Peyer's patch (tissue), 4 donors: ENCODE measurements at regions not wholly inside any gene's neighbourhood (a gene's known extent, or its start where the extent isn't known, plus 50 kb on each side); places are given as distances from the start of the nearest gene placed in this dataset.

Source experiments
- DNase-seq, 3 donors: peaks; one replicate each; pipeline ENCODE4 v3.0.0-alpha.2; 2017 to 2019
- H3K27ac ChIP-seq, 4 donors: fragments of 200-600 bp; sonication (generic); one replicate each; pipeline ENCODE4 v1.5.1; 2016 to 2019
- H3K27me3 ChIP-seq, 2 donors: fragments of 200-600 bp; sonication (generic); one replicate each; pipeline ENCODE4 v1.5.1; 2019
- H3K36me3 ChIP-seq, 3 donors: fragments of 200-600 bp; sonication (generic); one replicate each; pipeline ENCODE4 v1.5.1; 2016 to 2019
- H3K4me1 ChIP-seq, 4 donors: fragments of 200-600 bp; sonication (generic); one replicate each; pipeline ENCODE4 v1.5.1; 2016 to 2019
- H3K4me3 ChIP-seq, 4 donors: fragments of 200-600 bp; sonication (generic); 1 replicate in 3 of 4; 2 replicates in 1 of 4; pipeline ENCODE4 v1.5.1; 2016 to 2019; ENCODE audit warnings: mild to moderate bottlenecking in 1 of 4
- H3K9me3 ChIP-seq, 4 donors: fragments of 200-600 bp; sonication (generic); one replicate each; pipeline ENCODE4 v1.5.1; 2016 to 2019; ENCODE audit warnings: mild to moderate bottlenecking in 1 of 4
- POLR2A ChIP-seq, 2 donors: fragments of 450-650 bp; IDR thresholded peaks; one replicate each; pipeline ENCODE4 v1.5.1; 2017; ENCODE audit warnings: antibody characterized with exemption in 2 of 2, mild to moderate bottlenecking in 2 of 2, moderate library complexity in 2 of 2
- TF ChIP-seq, protein P1 (sequence below), 6 experiments: fragments of 450-650 bp in 4 of 6; fragments of 200-600 bp in 2 of 6; sonication (generic) in 1 of 6; IDR thresholded peaks; one replicate each; pipeline ENCODE4 v1.5.1; 2017 to 2019; ENCODE audit warnings: antibody characterized with exemption in 6 of 6, mild to moderate bottlenecking in 3 of 6, moderate library complexity in 1 of 6

DNA sequence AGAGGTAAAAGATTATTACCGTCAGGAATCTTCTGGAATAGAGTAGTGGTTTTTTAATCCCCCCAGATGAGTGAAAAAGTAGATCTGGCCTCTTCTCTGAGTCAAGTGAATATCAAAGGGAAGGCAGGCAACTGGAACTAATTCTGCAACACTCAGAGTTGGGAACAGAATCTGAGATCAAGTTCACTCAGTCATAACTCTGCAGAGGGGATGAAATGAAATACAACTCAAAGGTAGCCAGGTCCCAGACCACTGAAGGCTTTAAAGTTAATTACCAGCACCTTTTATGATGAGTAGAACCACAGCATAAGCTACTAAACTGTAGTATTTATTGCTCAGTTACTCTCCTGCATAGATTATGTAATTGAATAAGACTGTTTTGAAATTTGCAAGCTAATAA, 455.6 kb upstream of the AKR1E2 start:
- Histone ChIP-seq H3K27me3 (no peaks in the 10 kb centered on the region), H3K36me3 (no peaks in the 10 kb centered on the region), H3K27ac (no peak overlapping the region), H3K4me3 (no peak overlapping the region), H3K9me3 (no peaks in the 10 kb centered on the region), H3K4me1 (no peaks in the 10 kb centered on the region)
- DNase-seq: no peak
- TF ChIP-seq, protein P1, sequence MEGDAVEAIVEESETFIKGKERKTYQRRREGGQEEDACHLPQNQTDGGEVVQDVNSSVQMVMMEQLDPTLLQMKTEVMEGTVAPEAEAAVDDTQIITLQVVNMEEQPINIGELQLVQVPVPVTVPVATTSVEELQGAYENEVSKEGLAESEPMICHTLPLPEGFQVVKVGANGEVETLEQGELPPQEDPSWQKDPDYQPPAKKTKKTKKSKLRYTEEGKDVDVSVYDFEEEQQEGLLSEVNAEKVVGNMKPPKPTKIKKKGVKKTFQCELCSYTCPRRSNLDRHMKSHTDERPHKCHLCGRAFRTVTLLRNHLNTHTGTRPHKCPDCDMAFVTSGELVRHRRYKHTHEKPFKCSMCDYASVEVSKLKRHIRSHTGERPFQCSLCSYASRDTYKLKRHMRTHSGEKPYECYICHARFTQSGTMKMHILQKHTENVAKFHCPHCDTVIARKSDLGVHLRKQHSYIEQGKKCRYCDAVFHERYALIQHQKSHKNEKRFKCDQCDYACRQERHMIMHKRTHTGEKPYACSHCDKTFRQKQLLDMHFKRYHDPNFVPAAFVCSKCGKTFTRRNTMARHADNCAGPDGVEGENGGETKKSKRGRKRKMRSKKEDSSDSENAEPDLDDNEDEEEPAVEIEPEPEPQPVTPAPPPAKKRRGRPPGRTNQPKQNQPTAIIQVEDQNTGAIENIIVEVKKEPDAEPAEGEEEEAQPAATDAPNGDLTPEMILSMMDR (IDR thresholded peaks at IDR 0.05): no peak
- no peak for TF ChIP-seq POLR2A (IDR thresholded peaks at IDR 0.05)

DNA sequence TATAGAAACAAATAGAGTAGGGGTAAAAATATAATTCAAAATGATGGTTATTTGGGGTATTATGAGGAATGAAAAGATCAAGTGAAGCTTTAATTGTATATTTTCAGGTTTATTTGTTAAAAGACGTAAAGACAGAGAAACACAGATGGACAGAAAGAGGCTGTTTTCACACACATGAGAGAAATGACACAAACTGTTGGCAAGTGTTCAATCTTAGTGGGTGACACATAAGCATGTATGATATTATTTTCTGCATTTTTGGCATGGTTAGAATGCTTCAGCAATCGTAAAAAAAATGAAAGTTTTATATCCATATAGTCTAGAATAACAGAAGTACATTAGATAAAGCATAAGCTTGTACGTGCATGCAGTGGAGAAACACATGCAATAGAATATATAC, 464.4 kb upstream of the AKR1E2 start:
- Histone ChIP-seq H3K4me1 (no peaks in the 10 kb centered on the region), H3K27me3 (no peaks in the 10 kb centered on the region), H3K27ac (no peak overlapping the region), H3K36me3 (no peaks in the 10 kb centered on the region), H3K9me3 (no peaks in the 10 kb centered on the region), H3K4me3 (no peak overlapping the region)
- TF ChIP-seq, protein P1 (IDR thresholded peaks at IDR 0.05): no peak
- no peak for DNase-seq

DNA sequence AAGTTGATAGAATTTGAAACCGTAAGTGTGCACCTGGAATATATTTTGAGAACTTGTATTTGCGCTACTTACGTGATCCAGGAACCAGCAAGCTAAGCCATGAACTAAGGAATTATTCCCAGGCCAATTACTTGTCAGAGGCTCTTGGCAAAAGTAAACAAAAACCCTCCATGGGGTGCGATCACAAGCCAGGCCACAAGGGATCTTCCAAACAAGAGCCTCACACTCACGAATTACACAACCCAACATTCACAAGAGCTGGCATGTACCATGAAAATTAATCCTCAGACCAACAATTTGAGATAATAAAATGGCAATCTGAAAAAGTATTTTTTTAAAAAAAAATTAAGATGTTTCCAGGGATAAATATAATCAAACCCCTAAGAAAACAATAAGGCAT, 467.0 kb upstream of the AKR1E2 start:
- no peak for DNase-seq
- H3K27ac ChIP-seq: no peak overlapping the region
- no peaks in the 10 kb centered on the region for H3K36me3 ChIP-seq
- H3K4me3 ChIP-seq: no peak overlapping the region
- no peaks in the 10 kb centered on the region for H3K9me3 ChIP-seq
- peaks cover 0 to 6% (median 0%) of the 10 kb centered on the region in 4 donors for H3K4me1 ChIP-seq
- H3K27me3 ChIP-seq: no peaks in the 10 kb centered on the region
- no peak for TF ChIP-seq POLR2A (IDR thresholded peaks at IDR 0.05)
- TF ChIP-seq, protein P1 (IDR thresholded peaks at IDR 0.05): no peak

DNA sequence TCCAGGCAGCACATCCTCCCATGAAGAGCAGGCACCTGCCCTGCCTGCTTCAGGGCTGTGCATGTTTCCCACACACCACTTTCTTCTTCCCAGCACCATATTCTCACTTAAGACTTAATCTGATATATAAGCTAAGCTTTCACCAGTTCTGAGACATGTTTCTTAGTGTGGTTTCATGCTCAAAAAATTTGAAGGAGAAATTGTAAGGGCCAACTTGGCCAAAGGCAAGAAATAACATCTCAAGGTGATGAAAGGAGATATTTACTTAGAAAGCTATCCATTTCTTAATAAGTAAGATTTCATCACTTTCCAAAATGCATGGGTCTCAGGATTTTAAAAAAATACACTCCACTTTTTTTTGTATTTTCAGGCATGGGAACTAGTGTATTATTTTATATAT, 468.1 kb upstream of the AKR1E2 start:
- DNase-seq: no peak
- no peak overlapping the region for H3K27ac ChIP-seq
- H3K36me3 ChIP-seq: no peaks in the 10 kb centered on the region
- no peaks in the 10 kb centered on the region for H3K9me3 ChIP-seq
- H3K4me1 ChIP-seq: peaks cover 0 to 9% (median 0%) of the 10 kb centered on the region in 4 donors
- no peaks in the 10 kb centered on the region for H3K27me3 ChIP-seq
- no peak for TF ChIP-seq POLR2A (IDR thresholded peaks at IDR 0.05)
- TF ChIP-seq, protein P1 (IDR thresholded peaks at IDR 0.05): no peak
- H3K4me3 ChIP-seq: no peak overlapping the region

DNA sequence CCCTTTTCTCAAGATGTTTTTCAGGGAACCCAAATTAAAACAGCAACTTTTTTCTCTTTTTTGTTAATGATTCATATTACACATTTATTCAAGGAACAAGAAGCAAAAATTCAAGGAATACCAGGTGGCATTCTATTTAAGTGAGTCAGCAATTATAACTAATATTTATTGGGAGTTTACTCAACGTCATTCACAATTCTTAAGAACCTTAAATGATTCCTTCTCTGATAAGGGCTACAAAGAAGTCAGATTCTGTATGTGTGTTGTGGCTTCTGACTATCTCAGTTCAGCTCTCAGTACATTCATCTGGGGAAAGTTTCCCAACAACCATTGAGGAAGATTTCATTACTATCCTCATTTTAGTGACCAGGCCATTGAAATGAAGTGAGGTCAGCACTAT, 470.7 kb upstream of the AKR1E2 start:
- DNase-seq: no peak
- Histone ChIP-seq H3K4me3 (no peak overlapping the region), H3K27me3 (no peaks in the 10 kb centered on the region), H3K4me1 (peaks cover 0 to 9% (median 0%) of the 10 kb centered on the region in 4 donors), H3K9me3 (no peaks in the 10 kb centered on the region), H3K27ac (no peak overlapping the region), H3K36me3 (no peaks in the 10 kb centered on the region)
- no peak for TF ChIP-seq POLR2A (IDR thresholded peaks at IDR 0.05)
- TF ChIP-seq, protein P1 (IDR thresholded peaks at IDR 0.05): no peak

DNA sequence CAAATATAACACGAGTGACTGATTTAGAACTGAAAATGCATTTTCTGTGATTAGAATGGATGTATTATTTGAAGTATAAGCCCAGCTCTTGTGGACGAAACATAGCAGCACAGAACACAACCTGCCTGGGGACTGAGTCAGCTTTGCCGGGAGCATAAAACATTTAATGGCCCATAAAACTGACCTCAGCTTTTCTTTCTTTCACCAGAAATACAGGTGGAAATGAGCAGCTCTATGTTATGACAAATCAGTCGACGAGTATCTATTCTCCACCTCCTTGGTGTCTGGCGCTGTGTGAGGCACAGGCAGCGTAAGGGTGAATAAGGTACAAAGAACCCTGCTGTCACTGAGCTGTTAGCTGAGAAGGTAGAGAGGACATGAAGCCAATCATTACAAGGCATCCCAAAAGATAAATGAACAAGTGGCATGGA, 471.6 kb upstream of the AKR1E2 start:
- TF ChIP-seq, protein P1 (IDR thresholded peaks at IDR 0.05): no peak
- TF ChIP-seq POLR2A (IDR thresholded peaks at IDR 0.05): no peak
- no peaks in the 10 kb centered on the region for H3K36me3 ChIP-seq
- H3K4me1 ChIP-seq: peaks cover 0 to 9% (median 0%) of the 10 kb centered on the region in 4 donors
- no peak overlapping the region for H3K27ac ChIP-seq
- H3K27me3 ChIP-seq: no peaks in the 10 kb centered on the region
- no peak overlapping the region for H3K4me3 ChIP-seq
- H3K9me3 ChIP-seq: no peaks in the 10 kb centered on the region
- no peak for DNase-seq
